ENCODE measurements at regions not wholly inside any gene's neighbourhood (a gene's known extent, or its start where the extent isn't known, plus 50 kb on each side); places are given as distances from the start of the nearest gene placed in this dataset.

DNA sequence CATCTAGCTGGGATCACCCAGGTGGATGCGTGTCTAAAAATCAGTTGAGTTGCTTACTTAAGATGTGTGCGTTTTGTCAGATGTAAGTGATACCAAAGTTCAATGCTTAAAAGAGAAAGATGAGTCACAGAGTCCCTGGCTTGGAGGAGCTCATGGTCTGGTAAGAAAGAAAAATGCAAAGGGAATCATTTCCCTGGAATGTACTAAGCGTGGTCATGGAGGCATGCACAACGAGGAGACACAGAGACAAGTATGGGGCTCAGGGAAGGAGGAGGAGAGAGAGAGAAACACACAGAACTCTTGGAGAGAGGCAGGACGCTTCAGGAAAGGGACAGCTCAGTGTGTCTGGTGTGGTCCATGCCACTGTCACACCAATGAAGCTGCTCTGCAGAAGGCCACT is 186.9 kb upstream of the GMDS start:
- Histone ChIP-seq H3K9me3 (ENCODE audit: low read depth) (no peaks in the 10 kb centered on the region), H3K79me2 (no peaks in the 10 kb centered on the region), H4K20me1 (ENCODE audit: insufficient read depth, poor library complexity, severe bottlenecking) (no peaks in the 10 kb centered on the region), H2AFZ (no peak overlapping the region), H3K4me1 (ENCODE audit: insufficient read depth) (no peaks in the 10 kb centered on the region), H3K27me3 (no peaks in the 10 kb centered on the region), H3K9me2 (replicated peaks; ENCODE audit: insufficient read depth) (no peaks in the 10 kb centered on the region), H3K36me3 (replicated peaks; ENCODE audit: insufficient read depth, low read depth) (no peaks in the 10 kb centered on the region), H3K4me3 (no peak overlapping the region), H3K27ac (peak overlapping the region; percentile 53), H3K4me2 (no peak overlapping the region)
- TF ChIP-seq EZH2phosphoT487 (IDR thresholded peaks at IDR 0.05; ENCODE audit: low read depth, severe bottlenecking, unreplicated experiment) (no peak), EZH2 (IDR thresholded peaks at IDR 0.05; ENCODE audit: borderline replicate concordance) (no peak)
- TF ChIP-seq, protein P1, sequence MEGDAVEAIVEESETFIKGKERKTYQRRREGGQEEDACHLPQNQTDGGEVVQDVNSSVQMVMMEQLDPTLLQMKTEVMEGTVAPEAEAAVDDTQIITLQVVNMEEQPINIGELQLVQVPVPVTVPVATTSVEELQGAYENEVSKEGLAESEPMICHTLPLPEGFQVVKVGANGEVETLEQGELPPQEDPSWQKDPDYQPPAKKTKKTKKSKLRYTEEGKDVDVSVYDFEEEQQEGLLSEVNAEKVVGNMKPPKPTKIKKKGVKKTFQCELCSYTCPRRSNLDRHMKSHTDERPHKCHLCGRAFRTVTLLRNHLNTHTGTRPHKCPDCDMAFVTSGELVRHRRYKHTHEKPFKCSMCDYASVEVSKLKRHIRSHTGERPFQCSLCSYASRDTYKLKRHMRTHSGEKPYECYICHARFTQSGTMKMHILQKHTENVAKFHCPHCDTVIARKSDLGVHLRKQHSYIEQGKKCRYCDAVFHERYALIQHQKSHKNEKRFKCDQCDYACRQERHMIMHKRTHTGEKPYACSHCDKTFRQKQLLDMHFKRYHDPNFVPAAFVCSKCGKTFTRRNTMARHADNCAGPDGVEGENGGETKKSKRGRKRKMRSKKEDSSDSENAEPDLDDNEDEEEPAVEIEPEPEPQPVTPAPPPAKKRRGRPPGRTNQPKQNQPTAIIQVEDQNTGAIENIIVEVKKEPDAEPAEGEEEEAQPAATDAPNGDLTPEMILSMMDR (IDR thresholded peaks at IDR 0.05; ENCODE audit: poor library complexity) = no peak
- 76% methylated on average over 5 of the region's 5 CpGs for WGBS (ENCODE audit: low lambda C conversion rate, missing lambda C conversion rate)
- peak; percentile 50 for DNase-seq (ENCODE audit: low spot score)

DNA sequence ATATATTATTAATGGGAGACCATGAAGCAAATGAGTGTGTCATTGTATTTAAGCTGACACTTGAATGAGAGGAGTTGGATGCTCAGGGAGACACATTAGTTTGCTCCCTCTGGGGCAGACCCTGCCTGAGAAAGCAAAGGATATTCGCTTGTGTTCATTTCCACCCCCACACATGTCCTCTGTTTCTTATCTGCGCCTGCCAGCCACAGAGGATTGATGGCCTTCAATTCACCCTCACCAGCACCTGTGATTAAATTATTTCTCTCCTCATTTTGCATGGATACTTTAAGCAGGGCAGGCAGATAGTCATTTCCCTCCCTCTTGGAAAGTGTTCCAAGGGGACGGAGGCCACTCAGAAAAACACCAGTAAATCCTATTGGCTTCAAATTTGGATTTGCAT is 185.2 kb upstream of the GMDS start:
- no peak for DNase-seq (ENCODE audit: low spot score)
- no peaks in the 10 kb centered on the region for H3K9me3 ChIP-seq (ENCODE audit: low read depth)
- no peaks in the 10 kb centered on the region for H3K79me2 ChIP-seq
- no peaks in the 10 kb centered on the region for H3K4me1 ChIP-seq (ENCODE audit: insufficient read depth)
- no peaks in the 10 kb centered on the region for H3K36me3 ChIP-seq (replicated peaks; ENCODE audit: insufficient read depth, low read depth)
- no peak for TF ChIP-seq EZH2 (IDR thresholded peaks at IDR 0.05; ENCODE audit: borderline replicate concordance)
- no peak for TF ChIP-seq EZH2phosphoT487 (IDR thresholded peaks at IDR 0.05; ENCODE audit: low read depth, severe bottlenecking, unreplicated experiment)
- TF ChIP-seq, protein P1 (IDR thresholded peaks at IDR 0.05; ENCODE audit: poor library complexity) = no peak
- H3K4me2 ChIP-seq = no peak overlapping the region
- 83% methylated on average over 3 of the region's 3 CpGs for WGBS (ENCODE audit: low lambda C conversion rate, missing lambda C conversion rate)
- no peaks in the 10 kb centered on the region for H4K20me1 ChIP-seq (ENCODE audit: insufficient read depth, poor library complexity, severe bottlenecking)
- no peaks in the 10 kb centered on the region for H3K9me2 ChIP-seq (replicated peaks; ENCODE audit: insufficient read depth)
- H2AFZ ChIP-seq = no peak overlapping the region
- H3K27me3 ChIP-seq = no peaks in the 10 kb centered on the region
- H3K4me3 ChIP-seq = no peak overlapping the region
- no peak overlapping the region for H3K27ac ChIP-seq

DNA sequence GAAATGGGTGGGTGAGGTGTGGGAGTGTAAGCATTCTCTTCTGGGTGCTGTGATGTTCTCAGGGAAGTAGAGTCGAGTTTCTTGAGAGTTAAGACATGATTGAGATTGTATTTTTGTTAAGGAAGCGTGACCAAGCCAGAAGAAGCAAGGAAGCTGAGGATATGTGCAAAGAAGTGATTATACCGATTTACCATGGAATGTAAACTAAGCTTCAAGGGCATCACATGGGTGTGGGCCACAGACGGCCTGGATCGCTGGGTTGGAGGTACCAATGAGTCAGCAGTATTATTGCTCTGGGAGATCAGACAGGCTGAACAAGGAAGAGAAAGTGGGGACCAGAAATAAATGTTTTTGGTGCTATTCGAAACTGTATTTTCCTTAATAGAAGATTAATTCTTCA is 184.1 kb upstream of the GMDS start:
- TF ChIP-seq EZH2 (IDR thresholded peaks at IDR 0.05; ENCODE audit: borderline replicate concordance) = no peak
- no peak for TF ChIP-seq EZH2phosphoT487 (IDR thresholded peaks at IDR 0.05; ENCODE audit: low read depth, severe bottlenecking, unreplicated experiment)
- TF ChIP-seq, protein P1 (IDR thresholded peaks at IDR 0.05; ENCODE audit: poor library complexity) = no peak
- Histone ChIP-seq H3K4me3 (no peak overlapping the region), H3K79me2 (no peaks in the 10 kb centered on the region), H3K27me3 (no peaks in the 10 kb centered on the region), H3K27ac (peak overlapping the region; percentile 2), H3K4me2 (no peak overlapping the region), H3K36me3 (replicated peaks; ENCODE audit: insufficient read depth, low read depth) (no peaks in the 10 kb centered on the region), H4K20me1 (ENCODE audit: insufficient read depth, poor library complexity, severe bottlenecking) (no peaks in the 10 kb centered on the region), H3K9me2 (replicated peaks; ENCODE audit: insufficient read depth) (no peaks in the 10 kb centered on the region), H2AFZ (no peak overlapping the region), H3K9me3 (ENCODE audit: low read depth) (no peaks in the 10 kb centered on the region), H3K4me1 (ENCODE audit: insufficient read depth) (no peaks in the 10 kb centered on the region)
- DNase-seq (ENCODE audit: low spot score) = peak; percentile 40
- 74% methylated on average over 6 of the region's 6 CpGs for WGBS (ENCODE audit: low lambda C conversion rate, missing lambda C conversion rate)

DNA sequence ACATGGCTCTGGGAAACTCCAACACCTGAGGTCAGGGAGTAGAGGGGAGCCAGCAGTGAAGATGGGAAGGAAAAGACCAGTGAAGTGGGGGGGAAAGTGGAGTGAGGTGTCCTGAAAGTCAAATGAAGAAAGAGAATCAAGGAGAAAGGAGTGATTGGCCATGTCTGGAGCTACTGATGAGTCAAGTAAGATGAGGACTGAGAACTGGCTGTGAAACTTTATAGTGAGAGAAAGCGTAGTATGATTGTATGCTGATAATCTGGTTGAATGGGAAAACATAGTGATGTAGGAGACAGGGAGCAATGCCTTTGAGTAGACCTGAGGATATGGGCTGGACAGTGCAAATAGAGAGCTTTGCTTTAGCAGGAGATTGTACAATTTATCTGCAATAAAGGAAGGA is 183.6 kb upstream of the GMDS start:
- H3K27me3 ChIP-seq = no peaks in the 10 kb centered on the region
- no peak overlapping the region for H3K4me3 ChIP-seq
- no peaks in the 10 kb centered on the region for H3K9me3 ChIP-seq (ENCODE audit: low read depth)
- H3K27ac ChIP-seq = peak overlapping the region; percentile 2
- no peaks in the 10 kb centered on the region for H4K20me1 ChIP-seq (ENCODE audit: insufficient read depth, poor library complexity, severe bottlenecking)
- no peaks in the 10 kb centered on the region for H3K79me2 ChIP-seq
- no peaks in the 10 kb centered on the region for H3K9me2 ChIP-seq (replicated peaks; ENCODE audit: insufficient read depth)
- no peak overlapping the region for H2AFZ ChIP-seq
- no peaks in the 10 kb centered on the region for H3K4me1 ChIP-seq (ENCODE audit: insufficient read depth)
- DNase-seq (ENCODE audit: low spot score) = no peak
- H3K36me3 ChIP-seq (replicated peaks; ENCODE audit: insufficient read depth, low read depth) = no peaks in the 10 kb centered on the region
- no peak overlapping the region for H3K4me2 ChIP-seq
- TF ChIP-seq, protein P1 (IDR thresholded peaks at IDR 0.05; ENCODE audit: poor library complexity) = no peak
- TF ChIP-seq EZH2phosphoT487 (IDR thresholded peaks at IDR 0.05; ENCODE audit: low read depth, severe bottlenecking, unreplicated experiment) = no peak
- no peak for TF ChIP-seq EZH2 (IDR thresholded peaks at IDR 0.05; ENCODE audit: borderline replicate concordance)
- 100% methylated on average over 1 of the region's 1 CpG for WGBS (ENCODE audit: low lambda C conversion rate, missing lambda C conversion rate)

Data from hepatocyte (in vitro differentiated cells).